ENCODE measurements at regions not wholly inside any gene's neighbourhood (a gene's known extent, or its start where the extent isn't known, plus 50 kb on each side); places are given as distances from the start of the nearest gene placed in this dataset.

- Histone ChIP-seq H3K18ac (ENCODE audit: insufficient read length, low read depth, low read length) (no peak overlapping the region), H3K56ac (ENCODE audit: insufficient read length, low read depth, low read length) (no peak overlapping the region), H3K4ac (ENCODE audit: low read depth, low read length) (no peak overlapping the region), H3T11ph (ENCODE audit: low read length) (no peak overlapping the region), H2AFZ (ENCODE audit: low read length) (no peak overlapping the region), H3K23ac (ENCODE audit: insufficient read length, low read depth, low read length) (no peak overlapping the region), H3K27ac (ENCODE audit: insufficient read length, low read depth, low read length) (no peak overlapping the region), H3K9me3 (ENCODE audit: control insufficient read depth, low read depth, low read length) (no peaks in the 10 kb centered on the region), H4K8ac (replicated peaks; ENCODE audit: insufficient read length, low read depth, low read length) (no peak overlapping the region), H3K4me2 (ENCODE audit: insufficient read depth, insufficient read length, low read length) (no peak overlapping the region), H2BK120ac (ENCODE audit: low read depth, low read length, poor library complexity, severe bottlenecking) (no peak overlapping the region), H2BK20ac (ENCODE audit: low read depth, low read length, poor library complexity, severe bottlenecking) (no peak overlapping the region), H3K79me1 (ENCODE audit: insufficient read depth, low read depth, low read length, poor library complexity, severe bottlenecking) (no peaks in the 10 kb centered on the region), H2AK5ac (ENCODE audit: insufficient read length, low read length) (no peak overlapping the region), H3K9ac (ENCODE audit: extremely low read depth, insufficient read length, low read length) (no peak overlapping the region), H4K5ac (ENCODE audit: insufficient read length, low read depth, low read length) (no peak overlapping the region), H2BK5ac (ENCODE audit: insufficient read length, low read length) (no peak overlapping the region), H2BK12ac (ENCODE audit: insufficient read length, low read depth, low read length) (no peak overlapping the region), H3K79me2 (ENCODE audit: insufficient read depth, low read length) (no peaks in the 10 kb centered on the region), H3K14ac (ENCODE audit: insufficient read depth, low read length) (no peak overlapping the region), H2BK15ac (ENCODE audit: low read depth, low read length) (no peak overlapping the region), H4K20me1 (ENCODE audit: control insufficient read depth, insufficient read depth, insufficient read length) (no peaks in the 10 kb centered on the region), H4K91ac (ENCODE audit: insufficient read length, low read depth, low read length) (no peak overlapping the region), H3K4me1 (ENCODE audit: insufficient read depth, low read length) (no peaks in the 10 kb centered on the region), H3K27me3 (ENCODE audit: insufficient read depth, low read length) (no peaks in the 10 kb centered on the region), H3K23me2 (ENCODE audit: insufficient read length, low read depth, low read length, poor library complexity, severe bottlenecking) (no peaks in the 10 kb centered on the region)
- H3K27ac Mint-ChIP-seq: peak overlapping the region in 1 of 3 experiments; percentile 20; a peak in 1 of 7 replicates
- DNase-seq: no peak
- H3K9me3 Mint-ChIP-seq: no peaks in the 10 kb centered on the region
- H3K4me1 Mint-ChIP-seq: no peaks in the 10 kb centered on the region
- TF ChIP-seq CTCF (conservative IDR thresholded peaks at IDR 0.05): no peak
- no CpG with 5 or more reads among the region's 2 CpGs for WGBS (ENCODE audit: extremely low coverage, insufficient read length, low lambda C conversion rate)
- no peaks in the 10 kb centered on the region for H3K36me3 Mint-ChIP-seq (ENCODE audit: insufficient read depth in 1 of 3, low read depth in 3 of 3)
- no peaks in the 10 kb centered on the region; the same call in none of the 2 replicates for H3K27me3 Mint-ChIP-seq (ENCODE audit: low read depth)
- H3K4me3 Mint-ChIP-seq: no peak overlapping the region
These were observed 875.8 kb upstream of the SLIT2 start for GRCh38 chr4:19375931-19376330.
